Nephron (organoid): ENCODE measurements at regions not wholly inside any gene's neighbourhood (a gene's known extent, or its start where the extent isn't known, plus 50 kb on each side); places are given as distances from the start of the nearest gene placed in this dataset.

ENCODE experiments used
- H3K27ac Mint-ChIP-seq, 3 experiments: 2 replicates each; pipeline ENCODE4 v1.8.0; 2020; ENCODE audit warnings: mixed read lengths in 3 of 3, mild to moderate bottlenecking in 2 of 3, moderate library complexity in 1 of 3
- H3K27me3 Mint-ChIP-seq: 2 replicates; pipeline ENCODE4 v1.8.0; 2021; ENCODE audit warnings: low read depth, mild to moderate bottlenecking, moderate library complexity, mixed read lengths
- H3K36me3 Mint-ChIP-seq: 2 replicates; pipeline ENCODE4 v1.8.0; 2020; ENCODE audit warnings: low read depth, mixed read lengths
- H3K4me1 Mint-ChIP-seq: 2 replicates; pipeline ENCODE4 v1.8.0; 2020; ENCODE audit warnings: mixed read lengths
- H3K4me3 Mint-ChIP-seq, 3 experiments: 2 replicates each; pipeline ENCODE4 v1.8.0; 2020; ENCODE audit warnings: mild to moderate bottlenecking in 3 of 3, mixed read lengths in 3 of 3, moderate library complexity in 2 of 3
- H3K9me3 Mint-ChIP-seq: 2 replicates; pipeline ENCODE4 v1.8.0; 2020; ENCODE audit warnings: mixed read lengths
- CTCF ChIP-seq, 3 experiments: fragments of 200-600 bp; sonication (generic); IDR thresholded peaks; one replicate each; pipeline ENCODE4 v1.5.0; 2021; ENCODE audit warnings: antibody characterized with exemption in 3 of 3; ENCODE audit not compliant: unreplicated experiment in 3 of 3

- Mint-ChIP-seq H3K9me3 (no peaks in the 10 kb centered on the region), H3K4me1 (no peaks in the 10 kb centered on the region), H3K27ac (no peak overlapping the region), H3K4me3 (no peak overlapping the region), H3K27me3 (no peaks in the 10 kb centered on the region), H3K36me3 (no peaks in the 10 kb centered on the region)
- no peak for TF ChIP-seq CTCF (IDR thresholded peaks at IDR 0.05; ENCODE audit: unreplicated experiment in 3 of 3)
These were observed 606.7 kb upstream of the CHRM3 start for GRCh38 chr1:238779716-238780115.

GRCh38 chr1:238778113-238778512 lies 608.3 kb upstream of the CHRM3 start:
- Mint-ChIP-seq H3K4me1 (no peaks in the 10 kb centered on the region), H3K36me3 (no peaks in the 10 kb centered on the region), H3K4me3 (no peak overlapping the region), H3K27me3 (no peaks in the 10 kb centered on the region), H3K9me3 (no peaks in the 10 kb centered on the region), H3K27ac (no peak overlapping the region)
- no peak for TF ChIP-seq CTCF (IDR thresholded peaks at IDR 0.05; ENCODE audit: unreplicated experiment in 3 of 3)

- Mint-ChIP-seq H3K4me1 (no peaks in the 10 kb centered on the region), H3K27ac (no peak overlapping the region), H3K4me3 (no peak overlapping the region), H3K36me3 (no peaks in the 10 kb centered on the region), H3K9me3 (no peaks in the 10 kb centered on the region), H3K27me3 (no peaks in the 10 kb centered on the region)
- TF ChIP-seq CTCF (IDR thresholded peaks at IDR 0.05; ENCODE audit: unreplicated experiment in 3 of 3), result no peak
These were observed 608.8 kb upstream of the CHRM3 start for GRCh38 chr1:238777551-238777950.

- no peaks in the 10 kb centered on the region for H3K36me3 Mint-ChIP-seq
- H3K4me1 Mint-ChIP-seq, result no peaks in the 10 kb centered on the region
These were observed 610.2 kb upstream of the CHRM3 start for GRCh38 chr1:238776126-238776525.

GRCh38 chr1:238772322-238772721 lies 614.0 kb upstream of the CHRM3 start:
- Mint-ChIP-seq H3K4me1 (no peaks in the 10 kb centered on the region), H3K36me3 (no peaks in the 10 kb centered on the region), H3K9me3 (no peaks in the 10 kb centered on the region), H3K4me3 (no peak overlapping the region), H3K27me3 (no peaks in the 10 kb centered on the region), H3K27ac (no peak overlapping the region)
- TF ChIP-seq CTCF (IDR thresholded peaks at IDR 0.05; ENCODE audit: unreplicated experiment in 3 of 3), result no peak

More at GRCh38 chr1:238776126-238776525, 610.2 kb upstream of the CHRM3 start:
- H3K9me3 Mint-ChIP-seq, result no peaks in the 10 kb centered on the region
- no peak for TF ChIP-seq CTCF (IDR thresholded peaks at IDR 0.05; ENCODE audit: unreplicated experiment in 3 of 3)
- H3K4me3 Mint-ChIP-seq, result no peak overlapping the region
- no peak overlapping the region for H3K27ac Mint-ChIP-seq
- H3K27me3 Mint-ChIP-seq, result no peaks in the 10 kb centered on the region

- H3K27me3 Mint-ChIP-seq, result no peaks in the 10 kb centered on the region
- no peak for TF ChIP-seq CTCF (IDR thresholded peaks at IDR 0.05; ENCODE audit: unreplicated experiment in 3 of 3)
- no peaks in the 10 kb centered on the region for H3K36me3 Mint-ChIP-seq
- H3K4me3 Mint-ChIP-seq, result no peak overlapping the region
- H3K27ac Mint-ChIP-seq, result no peak overlapping the region
- H3K4me1 Mint-ChIP-seq, result no peaks in the 10 kb centered on the region
- peaks cover 19% of the 10 kb centered on the region for H3K9me3 Mint-ChIP-seq
These were observed 619.0 kb upstream of the CHRM3 start for GRCh38 chr1:238767321-238767720.
